ENCODE measurements at regions not wholly inside any gene's neighbourhood (a gene's known extent, or its start where the extent isn't known, plus 50 kb on each side); places are given as distances from the start of the nearest gene placed in this dataset.

- intact Hi-C loops (cut with DNase I), result no loop called here
- H3K4me3 ChIP-seq, result no peak overlapping the region
- no peaks in the 10 kb centered on the region for H3K4me1 ChIP-seq
- H3K36me3 ChIP-seq, result no peaks in the 10 kb centered on the region
- H3K27me3 ChIP-seq, result no peaks in the 10 kb centered on the region
- no peak overlapping the region for H3K27ac ChIP-seq
- no peak for DNase-seq (ENCODE audit: low spot score in 2 of 2)
- TF ChIP-seq CTCF (IDR thresholded peaks at IDR 0.05), result no peak
- H3K9me3 ChIP-seq, result no peaks in the 10 kb centered on the region
These were observed 375.7 kb downstream of the MMUT start for GRCh38 chr6:49087369-49087768.

GRCh38 chr6:49082611-49083010 lies 380.4 kb downstream of the MMUT start:
- no peak overlapping the region for H3K4me3 ChIP-seq
- H3K36me3 ChIP-seq, result no peaks in the 10 kb centered on the region
- H3K27me3 ChIP-seq, result no peaks in the 10 kb centered on the region
- H3K4me1 ChIP-seq, result no peaks in the 10 kb centered on the region
- intact Hi-C loops (cut with DNase I), result no loop called here
- DNase-seq (ENCODE audit: low spot score in 2 of 2), result no peak
- H3K9me3 ChIP-seq, result no peaks in the 10 kb centered on the region
- H3K27ac ChIP-seq, result no peak overlapping the region
- TF ChIP-seq CTCF (IDR thresholded peaks at IDR 0.05), result no peak

GRCh38 chr6:49072885-49073620 lies 390.0 kb downstream of the MMUT start:
- TF ChIP-seq CTCF (IDR thresholded peaks at IDR 0.05), result no peak
- intact Hi-C loops (cut with DNase I), result no loop called here
- Histone ChIP-seq H3K36me3 (no peaks in the 10 kb centered on the region), H3K27me3 (no peaks in the 10 kb centered on the region), H3K4me3 (no peak overlapping the region), H3K4me1 (no peaks in the 10 kb centered on the region), H3K27ac (no peak overlapping the region), H3K9me3 (no peaks in the 10 kb centered on the region)
- no peak for DNase-seq (ENCODE audit: low spot score in 2 of 2)

GRCh38 chr6:49072146-49072545 lies 390.9 kb downstream of the MMUT start:
- Histone ChIP-seq H3K36me3 (no peaks in the 10 kb centered on the region), H3K27me3 (no peaks in the 10 kb centered on the region), H3K9me3 (no peaks in the 10 kb centered on the region), H3K27ac (no peak overlapping the region), H3K4me3 (no peak overlapping the region), H3K4me1 (no peaks in the 10 kb centered on the region)
- intact Hi-C loops (cut with DNase I), result no loop called here
- DNase-seq (ENCODE audit: low spot score in 2 of 2), result no peak
- TF ChIP-seq CTCF (IDR thresholded peaks at IDR 0.05), result no peak

GRCh38 chr6:49070411-49070810 lies 392.6 kb downstream of the MMUT start:
- DNase-seq (ENCODE audit: low spot score in 2 of 2), result no peak
- TF ChIP-seq CTCF (IDR thresholded peaks at IDR 0.05), result no peak
- Histone ChIP-seq H3K9me3 (no peaks in the 10 kb centered on the region), H3K4me1 (no peaks in the 10 kb centered on the region), H3K4me3 (no peak overlapping the region), H3K27ac (no peak overlapping the region), H3K36me3 (no peaks in the 10 kb centered on the region), H3K27me3 (no peaks in the 10 kb centered on the region)
- intact Hi-C loops (cut with DNase I), result no loop called here

GRCh38 chr6:49054311-49054710 lies 408.7 kb downstream of the MMUT start:
- TF ChIP-seq CTCF (IDR thresholded peaks at IDR 0.05), result no peak
- intact Hi-C loops (cut with DNase I), result no loop called here
- no peaks in the 10 kb centered on the region for H3K4me1 ChIP-seq
- H3K4me3 ChIP-seq, result no peak overlapping the region
- no peak for DNase-seq (ENCODE audit: low spot score in 2 of 2)
- no peak overlapping the region for H3K27ac ChIP-seq
- no peaks in the 10 kb centered on the region for H3K27me3 ChIP-seq
- H3K36me3 ChIP-seq, result no peaks in the 10 kb centered on the region
- no peaks in the 10 kb centered on the region for H3K9me3 ChIP-seq

All from ascending aorta (tissue), 2 donors.